ENCODE measurements at regions not wholly inside any gene's neighbourhood (a gene's known extent, or its start where the extent isn't known, plus 50 kb on each side); places are given as distances from the start of the nearest gene placed in this dataset.

DNA sequence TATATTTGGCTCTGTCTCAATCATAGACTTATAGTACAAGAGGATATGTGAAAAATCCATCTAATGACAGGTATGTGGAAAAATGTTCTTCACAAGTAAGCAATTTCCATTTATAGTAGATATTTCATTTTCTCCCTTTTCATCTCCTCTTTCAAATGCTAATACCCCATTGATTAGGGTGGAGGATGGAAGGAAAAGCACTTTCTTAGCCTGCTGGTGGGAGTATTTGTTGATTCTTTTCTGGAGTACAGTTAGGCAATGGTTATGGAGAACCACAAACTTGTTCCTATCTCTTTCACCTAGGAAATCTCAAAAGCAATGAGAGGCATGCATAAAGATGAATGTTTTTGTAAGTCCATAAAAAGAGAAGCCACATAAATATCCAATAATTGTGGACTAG lies 108.0 kb upstream of the CREB5 start:
- no peak overlapping the region for H3K27ac Mint-ChIP-seq (ENCODE audit: unreplicated experiment)
- H3K4me3 Mint-ChIP-seq (ENCODE audit: unreplicated experiment), result no peak overlapping the region
- TF ChIP-seq, protein P1, sequence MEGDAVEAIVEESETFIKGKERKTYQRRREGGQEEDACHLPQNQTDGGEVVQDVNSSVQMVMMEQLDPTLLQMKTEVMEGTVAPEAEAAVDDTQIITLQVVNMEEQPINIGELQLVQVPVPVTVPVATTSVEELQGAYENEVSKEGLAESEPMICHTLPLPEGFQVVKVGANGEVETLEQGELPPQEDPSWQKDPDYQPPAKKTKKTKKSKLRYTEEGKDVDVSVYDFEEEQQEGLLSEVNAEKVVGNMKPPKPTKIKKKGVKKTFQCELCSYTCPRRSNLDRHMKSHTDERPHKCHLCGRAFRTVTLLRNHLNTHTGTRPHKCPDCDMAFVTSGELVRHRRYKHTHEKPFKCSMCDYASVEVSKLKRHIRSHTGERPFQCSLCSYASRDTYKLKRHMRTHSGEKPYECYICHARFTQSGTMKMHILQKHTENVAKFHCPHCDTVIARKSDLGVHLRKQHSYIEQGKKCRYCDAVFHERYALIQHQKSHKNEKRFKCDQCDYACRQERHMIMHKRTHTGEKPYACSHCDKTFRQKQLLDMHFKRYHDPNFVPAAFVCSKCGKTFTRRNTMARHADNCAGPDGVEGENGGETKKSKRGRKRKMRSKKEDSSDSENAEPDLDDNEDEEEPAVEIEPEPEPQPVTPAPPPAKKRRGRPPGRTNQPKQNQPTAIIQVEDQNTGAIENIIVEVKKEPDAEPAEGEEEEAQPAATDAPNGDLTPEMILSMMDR (IDR thresholded peaks at IDR 0.05), result no peak
- no peaks in the 10 kb centered on the region for H3K36me3 Mint-ChIP-seq (ENCODE audit: unreplicated experiment)
- H3K4me1 Mint-ChIP-seq (ENCODE audit: unreplicated experiment), result peaks cover 4% of the 10 kb centered on the region
- peaks cover 17% of the 10 kb centered on the region for H3K27me3 Mint-ChIP-seq (ENCODE audit: unreplicated experiment)
- no peaks in the 10 kb centered on the region for H3K9me3 Mint-ChIP-seq (ENCODE audit: unreplicated experiment)
- DNase-seq (ENCODE audit: extremely low spot score, unreplicated experiment), result no peak

DNA sequence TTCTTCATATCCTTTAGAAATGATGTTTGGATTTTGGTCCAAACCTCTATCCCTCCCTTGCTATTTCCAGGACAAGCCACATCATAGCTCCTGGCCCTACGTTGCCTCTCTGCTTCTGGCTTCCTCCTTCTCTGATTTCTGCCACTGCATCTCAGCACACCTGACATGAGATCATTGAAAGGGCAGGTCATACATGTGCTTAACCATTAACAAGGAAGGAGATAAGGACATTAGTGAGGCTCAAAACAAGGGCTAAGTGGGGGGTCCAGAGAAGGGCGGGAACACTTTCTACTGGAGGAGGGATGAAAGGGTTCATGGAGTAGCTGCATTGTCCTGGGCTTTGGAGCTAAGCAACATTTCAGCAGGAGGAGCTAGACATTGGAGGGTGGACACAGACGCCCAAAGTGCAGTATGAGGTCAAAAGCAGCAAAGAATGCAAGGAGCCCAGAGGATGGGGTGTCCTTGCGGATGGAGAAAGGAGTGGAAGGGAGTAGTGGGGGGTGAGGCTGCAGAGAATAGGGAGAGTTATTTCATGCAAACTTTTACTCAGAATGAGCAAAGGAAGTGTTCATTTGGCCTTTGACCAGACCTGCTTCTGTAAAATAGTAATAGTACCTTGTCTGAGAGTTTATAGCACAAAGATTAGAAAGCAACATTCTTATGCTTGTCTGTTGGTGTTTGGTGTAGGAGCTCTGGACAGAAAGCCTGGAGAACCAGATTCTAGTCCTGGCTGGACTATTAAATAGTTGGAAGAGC lies 102.4 kb upstream of the CREB5 start:
- no peak overlapping the region for H3K4me3 Mint-ChIP-seq (ENCODE audit: unreplicated experiment)
- H3K9me3 Mint-ChIP-seq (ENCODE audit: unreplicated experiment), result no peaks in the 10 kb centered on the region
- H3K27me3 Mint-ChIP-seq (ENCODE audit: unreplicated experiment), result peaks cover 57% of the 10 kb centered on the region
- DNase-seq (ENCODE audit: extremely low spot score, unreplicated experiment), result no peak
- H3K4me1 Mint-ChIP-seq (ENCODE audit: unreplicated experiment), result no peaks in the 10 kb centered on the region
- no peaks in the 10 kb centered on the region for H3K36me3 Mint-ChIP-seq (ENCODE audit: unreplicated experiment)
- no peak overlapping the region for H3K27ac Mint-ChIP-seq (ENCODE audit: unreplicated experiment)
- TF ChIP-seq, protein P1 (IDR thresholded peaks at IDR 0.05), result no peak

DNA sequence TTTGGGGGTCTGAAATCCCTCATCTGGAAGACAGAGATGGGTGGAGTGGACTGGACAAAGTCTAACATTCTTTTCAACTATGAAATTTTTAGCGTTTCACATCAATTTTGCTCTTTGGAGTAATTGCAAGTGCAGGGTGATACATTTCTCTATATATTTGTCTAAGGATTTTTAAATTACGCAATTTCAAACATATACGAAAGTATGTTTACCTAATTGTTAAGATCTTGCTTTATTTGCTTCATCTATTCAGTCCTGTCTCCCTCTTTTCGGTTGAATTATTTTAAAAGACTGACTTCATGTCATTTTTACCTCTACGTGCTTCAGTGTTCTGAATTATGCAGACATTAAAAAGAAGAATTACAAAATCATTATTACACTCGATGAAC lies 101.9 kb upstream of the CREB5 start:
- H3K36me3 Mint-ChIP-seq (ENCODE audit: unreplicated experiment), result no peaks in the 10 kb centered on the region
- H3K27ac Mint-ChIP-seq (ENCODE audit: unreplicated experiment), result no peak overlapping the region
- TF ChIP-seq, protein P1 (IDR thresholded peaks at IDR 0.05), result no peak
- DNase-seq (ENCODE audit: extremely low spot score, unreplicated experiment), result no peak
- peaks cover 56% of the 10 kb centered on the region for H3K27me3 Mint-ChIP-seq (ENCODE audit: unreplicated experiment)
- H3K9me3 Mint-ChIP-seq (ENCODE audit: unreplicated experiment), result no peaks in the 10 kb centered on the region
- peaks cover under 1% of the 10 kb centered on the region for H3K4me1 Mint-ChIP-seq (ENCODE audit: unreplicated experiment)
- no peak overlapping the region for H3K4me3 Mint-ChIP-seq (ENCODE audit: unreplicated experiment)

DNA sequence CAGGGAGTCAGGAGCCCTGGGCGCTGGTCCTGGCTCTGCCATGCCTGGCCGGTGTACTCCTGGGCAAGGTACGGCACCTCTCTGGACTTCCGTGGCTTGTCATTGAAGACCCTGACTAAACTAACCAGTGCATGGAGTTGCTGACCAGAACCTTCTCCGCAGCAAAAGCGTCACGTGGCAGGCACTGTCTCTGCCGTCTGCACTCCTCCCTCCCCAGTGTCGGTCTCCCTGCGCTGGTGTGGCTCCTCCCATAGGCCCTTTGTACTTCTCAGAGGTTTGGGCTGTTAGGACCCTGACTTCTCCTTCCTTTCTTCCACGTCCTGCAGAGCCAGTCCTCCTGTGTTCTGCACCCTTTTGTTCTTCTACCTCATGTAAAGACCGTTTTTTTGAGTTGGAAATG lies 100.6 kb upstream of the CREB5 start:
- no peak overlapping the region for H3K4me3 Mint-ChIP-seq (ENCODE audit: unreplicated experiment)
- TF ChIP-seq, protein P1 (IDR thresholded peaks at IDR 0.05), result no peak
- DNase-seq (ENCODE audit: extremely low spot score, unreplicated experiment), result no peak
- no peak overlapping the region for H3K27ac Mint-ChIP-seq (ENCODE audit: unreplicated experiment)
- no peaks in the 10 kb centered on the region for H3K36me3 Mint-ChIP-seq (ENCODE audit: unreplicated experiment)
- H3K27me3 Mint-ChIP-seq (ENCODE audit: unreplicated experiment), result peaks cover 67% of the 10 kb centered on the region
- no peaks in the 10 kb centered on the region for H3K9me3 Mint-ChIP-seq (ENCODE audit: unreplicated experiment)
- peaks cover 8% of the 10 kb centered on the region for H3K4me1 Mint-ChIP-seq (ENCODE audit: unreplicated experiment)

DNA sequence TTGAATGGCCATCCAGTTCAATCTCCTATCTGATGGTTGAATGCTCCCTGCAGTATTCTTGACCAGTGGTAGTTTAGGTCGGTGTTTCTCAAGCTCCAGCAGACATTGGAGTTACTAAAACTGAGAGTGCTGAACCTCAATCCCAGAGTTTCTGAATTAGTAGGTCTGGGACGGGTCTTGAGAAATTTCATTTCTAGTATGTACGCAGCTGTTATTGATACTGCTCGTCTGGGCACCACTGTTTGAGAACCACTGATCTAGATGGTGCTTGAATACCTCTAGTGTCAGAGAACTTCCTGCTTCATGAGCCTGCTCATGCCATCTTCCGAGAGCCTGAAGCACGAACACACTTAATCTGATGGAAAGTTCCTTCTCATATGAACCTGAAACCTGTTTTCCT lies 99.4 kb upstream of the CREB5 start:
- DNase-seq (ENCODE audit: extremely low spot score, unreplicated experiment), result no peak
- TF ChIP-seq, protein P1 (IDR thresholded peaks at IDR 0.05), result no peak
- peaks cover 8% of the 10 kb centered on the region for H3K4me1 Mint-ChIP-seq (ENCODE audit: unreplicated experiment)
- H3K36me3 Mint-ChIP-seq (ENCODE audit: unreplicated experiment), result no peaks in the 10 kb centered on the region
- no peaks in the 10 kb centered on the region for H3K9me3 Mint-ChIP-seq (ENCODE audit: unreplicated experiment)
- H3K27me3 Mint-ChIP-seq (ENCODE audit: unreplicated experiment), result peaks cover 79% of the 10 kb centered on the region
- no peak overlapping the region for H3K27ac Mint-ChIP-seq (ENCODE audit: unreplicated experiment)
- no peak overlapping the region for H3K4me3 Mint-ChIP-seq (ENCODE audit: unreplicated experiment)
